Tibial artery (tissue), 4 donors: ENCODE measurements at regions not wholly inside any gene's neighbourhood (a gene's known extent, or its start where the extent isn't known, plus 50 kb on each side); places are given as distances from the start of the nearest gene placed in this dataset.

Experiments used
- DNase-seq, 2 donors: peaks; one replicate each; pipeline ENCODE4 v3.0.0-alpha.2; 2019
- H3K27ac ChIP-seq, 2 donors: fragments of 200-600 bp; sonication (generic) in 1 of 2; 1 replicate in 1 of 2; 2 replicates in 1 of 2; pipeline ENCODE4 v1.5.1; 2018 to 2019; ENCODE audit warnings: mild to moderate bottlenecking in 1 of 2
- H3K27me3 ChIP-seq, 2 donors: fragments of 200-600 bp; sonication (generic) in 1 of 2; one replicate each; pipeline versions ENCODE4 v1.5.1 to v1.6.0; 2016 to 2019
- H3K36me3 ChIP-seq, 3 donors: fragments of 200-600 bp; sonication (generic) in 2 of 3; one replicate each; pipeline ENCODE4 v1.5.1; 2016 to 2019; ENCODE audit warnings: mild to moderate bottlenecking in 2 of 3
- H3K4me1 ChIP-seq, 4 donors: fragments of 200-600 bp; sonication (generic) in 2 of 4; 1 replicate in 3 of 4; 2 replicates in 1 of 4; pipeline ENCODE4 v1.5.1; 2016 to 2019
- H3K4me3 ChIP-seq, 2 donors: fragments of 200-600 bp; sonication (generic) in 1 of 2; 1 replicate in 1 of 2; 2 replicates in 1 of 2; pipeline ENCODE4 v1.5.1; 2018 to 2019; ENCODE audit warnings: mild to moderate bottlenecking in 2 of 2
- H3K9me3 ChIP-seq, 3 donors: fragments of 200-600 bp; sonication (generic) in 1 of 3; one replicate each; pipeline ENCODE4 v1.5.1; 2016 to 2019
- CTCF ChIP-seq, 2 experiments: fragments of 200-600 bp in 1 of 2; fragments of 450-650 bp in 1 of 2; IDR thresholded peaks; one replicate each; pipeline ENCODE4 v1.5.1; 2017 to 2019; ENCODE audit warnings: antibody characterized with exemption in 2 of 2, mild to moderate bottlenecking in 1 of 2, moderate library complexity in 1 of 2
- intact Hi-C: fragments of 100-400 bp; cut with DNase I; formaldehyde crosslinking; loops from one replicate; pipeline ENCODE4 v1.15.0; 2023; ENCODE audit warnings: low total_unique reads

GRCh38 chr1:235009074-235009473, 119.6 kb downstream of the TOMM20 start:
- H3K36me3 ChIP-seq: no peaks in the 10 kb centered on the region
- peaks cover 0 to 5% (median 0%) of the 10 kb centered on the region in 3 donors for H3K9me3 ChIP-seq
- H3K27ac ChIP-seq: no peak overlapping the region
- H3K4me1 ChIP-seq: peaks cover 0 to 17% (median 0%) of the 10 kb centered on the region in 4 donors
- intact Hi-C loops: no loop called here
- DNase-seq: no peak
- TF ChIP-seq CTCF (IDR thresholded peaks at IDR 0.05): no peak
- no peaks in the 10 kb centered on the region for H3K27me3 ChIP-seq
- H3K4me3 ChIP-seq: no peak overlapping the region

GRCh38 chr1:235008239-235008638, 120.4 kb downstream of the TOMM20 start:
- intact Hi-C loops: no loop called here

GRCh38 chr1:235006816-235007215, 121.8 kb downstream of the TOMM20 start:
- intact Hi-C loops: no loop called here
- Histone ChIP-seq H3K9me3 (peaks cover 0 to 5% (median 0%) of the 10 kb centered on the region in 3 donors), H3K27ac (no peak overlapping the region), H3K4me3 (no peak overlapping the region), H3K4me1 (peaks cover 0 to 8% (median 0%) of the 10 kb centered on the region in 4 donors), H3K36me3 (no peaks in the 10 kb centered on the region), H3K27me3 (no peaks in the 10 kb centered on the region)
- no peak for DNase-seq
- TF ChIP-seq CTCF (IDR thresholded peaks at IDR 0.05): no peak

More at GRCh38 chr1:235008239-235008638, 120.4 kb downstream of the TOMM20 start:
- no peak overlapping the region for H3K27ac ChIP-seq
- no peak for TF ChIP-seq CTCF (IDR thresholded peaks at IDR 0.05)
- H3K9me3 ChIP-seq: peaks cover 0 to 5% (median 0%) of the 10 kb centered on the region in 3 donors
- H3K27me3 ChIP-seq: no peaks in the 10 kb centered on the region
- DNase-seq: no peak
- H3K4me3 ChIP-seq: no peak overlapping the region
- no peaks in the 10 kb centered on the region for H3K36me3 ChIP-seq
- H3K4me1 ChIP-seq: peaks cover 0 to 17% (median 0%) of the 10 kb centered on the region in 4 donors

GRCh38 chr1:235006132-235006721, 122.4 kb downstream of the TOMM20 start:
- Histone ChIP-seq H3K9me3 (peaks cover 0 to 5% (median 0%) of the 10 kb centered on the region in 3 donors), H3K27me3 (no peaks in the 10 kb centered on the region), H3K36me3 (no peaks in the 10 kb centered on the region), H3K27ac (no peak overlapping the region), H3K4me3 (no peak overlapping the region), H3K4me1 (peaks cover 0 to 2% (median 0%) of the 10 kb centered on the region in 4 donors)
- intact Hi-C loops: no loop called here
- TF ChIP-seq CTCF (IDR thresholded peaks at IDR 0.05): no peak
- DNase-seq: no peak

GRCh38 chr1:235004840-235005391, 123.7 kb downstream of the TOMM20 start:
- H3K27me3 ChIP-seq: no peaks in the 10 kb centered on the region
- H3K36me3 ChIP-seq: no peaks in the 10 kb centered on the region
- no peak overlapping the region for H3K27ac ChIP-seq
- H3K9me3 ChIP-seq: peaks cover 0 to 5% (median 0%) of the 10 kb centered on the region in 3 donors
- no peak for TF ChIP-seq CTCF (IDR thresholded peaks at IDR 0.05)
- no peak overlapping the region for H3K4me3 ChIP-seq
- intact Hi-C loops: no loop called here
- H3K4me1 ChIP-seq: no peaks in the 10 kb centered on the region
- DNase-seq: no peak
